DMS153 treated with DMSO at 0.1 percent for 48 hours (cell line): ENCODE measurements at regions not wholly inside any gene's neighbourhood (a gene's known extent, or its start where the extent isn't known, plus 50 kb on each side); places are given as distances from the start of the nearest gene placed in this dataset.
"Not testable (repeated sequence)": the region's sequence is repeated elsewhere in the genome, so short reads cannot be mapped to it uniquely, and the experiment has no call there.

Source experiments
- DNase-seq: peaks from one replicate; lab custom pipeline; 2025; ENCODE audit not compliant: unreplicated experiment; lab: John Stamatoyannopoulos, UW

GRCh38 chr9:740221-740620 is 101.3 kb upstream of the DMRT1 start:
- no peak for DNase-seq

GRCh38 chr9:742104-742503 is 99.4 kb upstream of the DMRT1 start:
- DNase-seq = no peak

- DNase-seq = no peak
These were observed 98.4 kb upstream of the DMRT1 start for GRCh38 chr9:742914-743589.

GRCh38 chr9:744046-744712 is 97.3 kb upstream of the DMRT1 start:
- DNase-seq = no peak

- DNase-seq = no peak
These were observed 96.6 kb upstream of the DMRT1 start for GRCh38 chr9:744790-745484.

- no peak for DNase-seq
These were observed 95.6 kb upstream of the DMRT1 start for GRCh38 chr9:745761-746380.

- DNase-seq = no peak
These were observed 94.6 kb upstream of the DMRT1 start for GRCh38 chr9:746661-747434.

- DNase-seq = no peak
These were observed 93.9 kb upstream of the DMRT1 start for GRCh38 chr9:747567-747966.

- DNase-seq = no peak
These were observed 92.5 kb upstream of the DMRT1 start for GRCh38 chr9:748861-749497.

GRCh38 chr9:749716-750115 is 91.8 kb upstream of the DMRT1 start:
- DNase-seq = no peak

GRCh38 chr9:750249-750967 is 91.1 kb upstream of the DMRT1 start:
- DNase-seq = no peak

- no peak for DNase-seq
These were observed 90.1 kb upstream of the DMRT1 start for GRCh38 chr9:751137-752051.

- DNase-seq = no peak
These were observed 89.3 kb upstream of the DMRT1 start for GRCh38 chr9:752201-752600.

GRCh38 chr9:752681-753200 is 88.8 kb upstream of the DMRT1 start:
- no peak for DNase-seq

- not testable (repeated sequence) for DNase-seq
These were observed 87.8 kb upstream of the DMRT1 start for GRCh38 chr9:753734-754133.

GRCh38 chr9:754150-754931 is 87.2 kb upstream of the DMRT1 start:
- no peak for DNase-seq

- no peak for DNase-seq
These were observed 85.8 kb upstream of the DMRT1 start for GRCh38 chr9:755454-756381.
